NB4 (cell line): ENCODE measurements at regions not wholly inside any gene's neighbourhood (a gene's known extent, or its start where the extent isn't known, plus 50 kb on each side); places are given as distances from the start of the nearest gene placed in this dataset.

ENCODE experiments used
- DNase-seq: peaks from one replicate; pipeline ENCODE4 v3.0.0; 2010; ENCODE audit warnings: low read depth
- H3K4me3 ChIP-seq: one replicate; pipeline ENCODE4 v1.5.1; 2011; ENCODE audit warnings: mild to moderate bottlenecking, low read depth, low read length, moderate library complexity
- MYC ChIP-seq: IDR thresholded peaks from 2 replicates; pipeline ENCODE4 v1.6.1; 2011; ENCODE audit warnings: low read depth, low read length
- POLR2A ChIP-seq: IDR thresholded peaks from 2 replicates; pipeline ENCODE4 v1.6.1; 2011; ENCODE audit warnings: mild to moderate bottlenecking; ENCODE audit not compliant: insufficient read length; ENCODE audit errors: extremely low read depth
- TF ChIP-seq, protein P1 (sequence below): IDR thresholded peaks from 2 replicates; pipeline ENCODE4 v1.6.1; 2011; ENCODE audit warnings: low read depth, low read length
- TF ChIP-seq, protein P2 (sequence below): IDR thresholded peaks from one replicate; pipeline ENCODE4 v1.5.1; 2012; ENCODE audit warnings: low read depth, low read length

DNA sequence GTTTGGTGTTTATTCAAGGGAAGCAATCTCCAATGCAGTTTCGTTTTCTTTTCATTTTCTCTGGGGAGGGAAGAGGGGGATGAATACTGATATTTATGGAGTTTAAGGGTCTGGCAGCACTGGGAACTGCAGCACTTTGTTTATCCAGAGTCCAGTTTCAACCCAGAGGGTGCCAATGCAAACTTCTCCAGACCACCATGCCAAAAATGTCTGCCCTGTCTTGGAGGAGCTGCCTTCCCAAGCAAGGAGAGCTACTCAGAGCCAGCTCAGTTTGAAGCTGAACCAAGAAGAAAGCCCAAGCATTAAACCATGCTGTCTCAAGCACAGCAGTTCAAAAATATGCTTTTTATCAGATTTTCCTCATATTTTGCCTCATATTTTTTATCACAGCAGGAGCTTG lies 589.7 kb downstream of the LMO4 start:
- TF ChIP-seq MYC (no peak), POLR2A (no peak)
- TF ChIP-seq, protein P1, sequence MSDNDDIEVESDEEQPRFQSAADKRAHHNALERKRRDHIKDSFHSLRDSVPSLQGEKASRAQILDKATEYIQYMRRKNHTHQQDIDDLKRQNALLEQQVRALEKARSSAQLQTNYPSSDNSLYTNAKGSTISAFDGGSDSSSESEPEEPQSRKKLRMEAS: no peak
- TF ChIP-seq, protein P2, sequence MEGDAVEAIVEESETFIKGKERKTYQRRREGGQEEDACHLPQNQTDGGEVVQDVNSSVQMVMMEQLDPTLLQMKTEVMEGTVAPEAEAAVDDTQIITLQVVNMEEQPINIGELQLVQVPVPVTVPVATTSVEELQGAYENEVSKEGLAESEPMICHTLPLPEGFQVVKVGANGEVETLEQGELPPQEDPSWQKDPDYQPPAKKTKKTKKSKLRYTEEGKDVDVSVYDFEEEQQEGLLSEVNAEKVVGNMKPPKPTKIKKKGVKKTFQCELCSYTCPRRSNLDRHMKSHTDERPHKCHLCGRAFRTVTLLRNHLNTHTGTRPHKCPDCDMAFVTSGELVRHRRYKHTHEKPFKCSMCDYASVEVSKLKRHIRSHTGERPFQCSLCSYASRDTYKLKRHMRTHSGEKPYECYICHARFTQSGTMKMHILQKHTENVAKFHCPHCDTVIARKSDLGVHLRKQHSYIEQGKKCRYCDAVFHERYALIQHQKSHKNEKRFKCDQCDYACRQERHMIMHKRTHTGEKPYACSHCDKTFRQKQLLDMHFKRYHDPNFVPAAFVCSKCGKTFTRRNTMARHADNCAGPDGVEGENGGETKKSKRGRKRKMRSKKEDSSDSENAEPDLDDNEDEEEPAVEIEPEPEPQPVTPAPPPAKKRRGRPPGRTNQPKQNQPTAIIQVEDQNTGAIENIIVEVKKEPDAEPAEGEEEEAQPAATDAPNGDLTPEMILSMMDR: no peak
- no peak overlapping the region for H3K4me3 ChIP-seq
- no peak for DNase-seq

DNA sequence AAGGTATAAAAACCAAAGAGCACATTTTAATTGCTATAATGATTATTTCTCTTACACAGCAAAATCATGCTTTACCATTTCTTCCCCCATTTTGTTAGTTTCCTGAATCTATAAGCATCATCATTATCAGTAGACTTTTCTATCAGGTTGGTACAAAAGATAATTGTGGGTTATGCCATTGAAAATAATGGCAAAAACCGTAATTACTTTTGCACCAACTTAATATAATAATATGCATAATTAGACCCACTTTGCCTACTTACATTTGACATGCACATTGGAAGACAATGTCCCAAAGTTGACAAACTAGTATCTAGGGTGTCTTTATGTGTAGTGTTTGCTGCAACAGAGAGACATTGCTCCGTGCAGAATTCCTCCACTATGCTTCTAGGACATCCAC lies 594.2 kb downstream of the LMO4 start:
- TF ChIP-seq POLR2A (no peak), MYC (no peak)
- TF ChIP-seq, protein P1: no peak
- TF ChIP-seq, protein P2: no peak
- DNase-seq: no peak
- H3K4me3 ChIP-seq: no peak overlapping the region

DNA sequence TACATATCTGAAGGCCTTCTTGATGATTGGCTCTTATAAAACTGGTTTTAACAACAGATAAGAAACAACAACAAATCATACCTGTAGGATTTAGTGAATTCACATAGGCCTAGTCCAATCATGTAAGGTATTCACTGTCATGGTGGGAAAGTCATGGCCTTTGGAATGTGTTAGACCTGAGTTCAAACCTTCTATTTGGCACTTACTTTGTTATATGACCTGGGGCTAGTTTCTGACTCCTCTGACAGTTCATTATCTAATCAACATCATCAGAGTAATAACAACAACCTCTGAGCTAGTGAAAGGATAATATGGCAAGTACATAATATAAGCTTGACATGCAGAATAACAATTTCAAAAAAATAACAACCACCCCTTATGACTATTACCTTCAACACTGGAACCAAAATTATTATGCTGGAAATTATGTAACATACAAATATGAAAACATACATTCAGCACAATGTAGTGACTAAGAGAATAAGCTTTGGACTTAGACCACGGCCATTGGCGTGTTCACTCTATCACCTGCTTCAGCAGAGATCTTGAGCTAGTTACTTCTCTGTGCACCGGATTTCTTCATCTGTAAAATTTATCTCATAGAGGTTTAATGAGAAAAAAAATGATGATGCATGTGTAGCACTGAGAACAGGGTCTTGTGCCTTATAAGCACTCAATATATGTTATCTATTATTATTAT lies 597.6 kb downstream of the LMO4 start:
- no peak for DNase-seq
- TF ChIP-seq, protein P1: no peak
- TF ChIP-seq MYC: no peak
- TF ChIP-seq, protein P2: no peak
- TF ChIP-seq POLR2A: no peak
- no peak overlapping the region for H3K4me3 ChIP-seq

DNA sequence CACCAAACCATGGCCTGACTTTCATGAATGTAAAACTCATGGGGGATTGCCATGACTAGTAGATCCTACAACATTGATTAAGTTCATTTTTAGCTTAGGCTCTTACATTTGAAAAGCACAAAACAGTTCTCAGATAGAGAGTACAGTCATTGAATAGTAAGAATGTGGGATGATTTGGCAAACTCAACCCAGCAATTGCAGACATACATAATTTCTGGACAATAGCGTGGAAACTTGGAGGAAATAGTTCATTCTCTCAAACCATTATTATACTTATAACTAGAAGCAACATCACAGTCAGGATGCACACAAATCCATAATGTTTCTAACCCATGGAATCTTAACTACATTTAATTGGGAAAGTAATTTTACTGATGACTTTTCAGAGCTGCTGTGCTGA lies 598.2 kb downstream of the LMO4 start:
- H3K4me3 ChIP-seq: no peak overlapping the region
- DNase-seq: no peak
- TF ChIP-seq, protein P2: no peak
- TF ChIP-seq, protein P1: no peak
- TF ChIP-seq POLR2A (no peak), MYC (no peak)

DNA sequence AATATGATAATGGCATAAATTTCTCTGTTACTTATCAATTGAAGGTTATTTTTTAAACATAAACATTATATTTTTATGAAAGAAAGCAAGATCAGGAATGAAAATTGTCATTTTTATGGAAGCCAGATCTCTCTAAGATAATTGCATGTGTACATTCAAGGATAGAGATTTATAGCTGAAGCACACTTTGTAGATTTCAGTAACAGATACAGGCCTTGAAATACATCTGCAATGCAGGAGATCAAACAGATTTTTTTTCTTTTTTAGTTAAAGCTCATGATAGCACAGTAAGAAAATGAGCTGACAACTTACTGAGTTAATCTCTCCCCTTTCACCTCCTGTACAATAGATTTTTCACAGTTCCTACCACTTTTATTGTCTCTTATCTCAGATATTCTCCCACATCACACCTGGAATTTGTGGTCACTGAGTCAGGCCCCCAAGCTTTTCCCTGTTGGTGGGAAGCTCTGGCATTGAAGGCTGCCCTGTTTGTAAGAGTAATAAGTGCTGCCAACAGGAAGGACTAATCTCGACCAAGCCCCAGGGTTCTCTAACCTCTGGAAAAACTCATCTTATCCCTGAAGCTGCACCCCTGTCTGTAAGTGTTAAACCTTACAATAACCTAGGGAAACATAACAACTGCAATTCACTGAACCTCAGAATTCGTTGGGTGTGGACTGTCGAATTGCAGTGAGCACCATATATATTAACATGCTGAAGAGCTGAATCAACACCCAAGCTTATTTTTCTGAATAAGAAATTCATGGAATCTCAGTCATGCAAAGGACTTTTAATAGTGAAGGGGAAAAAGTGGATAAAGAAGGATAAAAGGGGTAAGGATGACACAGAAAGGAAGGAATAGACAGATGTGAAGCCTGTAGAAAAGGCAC lies 599.0 kb downstream of the LMO4 start:
- TF ChIP-seq MYC (no peak), POLR2A (no peak)
- TF ChIP-seq, protein P1: no peak
- TF ChIP-seq, protein P2: no peak
- no peak for DNase-seq
- H3K4me3 ChIP-seq: no peak overlapping the region
